ENCODE measurements at regions not wholly inside any gene's neighbourhood (a gene's known extent, or its start where the extent isn't known, plus 50 kb on each side); places are given as distances from the start of the nearest gene placed in this dataset.

DNA sequence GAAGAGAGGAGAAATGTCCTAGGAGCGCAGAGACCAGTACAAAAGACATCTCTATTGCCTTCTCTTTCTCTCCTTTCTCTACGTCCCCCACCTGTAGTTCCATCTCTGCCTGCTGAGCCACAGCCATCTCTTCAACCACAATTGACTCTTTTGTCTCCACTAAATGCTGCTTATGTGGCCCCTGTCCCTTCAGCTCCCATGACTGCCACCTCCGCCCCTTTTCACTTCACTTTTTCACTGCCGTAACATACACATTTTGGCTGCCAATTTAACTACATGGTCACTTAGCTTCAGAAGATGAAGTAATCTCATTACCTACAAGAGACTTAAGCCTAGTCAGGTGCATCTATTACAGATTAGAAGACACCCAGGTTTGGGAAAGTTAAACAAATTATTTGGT lies 81.9 kb downstream of the MZT1 start:
- Histone ChIP-seq H3K4me3 (ENCODE audit: low read depth, low read length) (no peak overlapping the region), H3K27ac (ENCODE audit: insufficient read depth, low read length, poor library complexity, severe bottlenecking) (no peak overlapping the region), H3K9me3 (ENCODE audit: control insufficient read depth in 2 of 2, low read length in 2 of 2) (no peaks in the 10 kb centered on the region), H3K36me3 (ENCODE audit: control insufficient read depth, insufficient read depth, low read length) (no peaks in the 10 kb centered on the region), H3K4me1 (ENCODE audit: control insufficient read depth, insufficient read depth, low read length, poor library complexity, severe bottlenecking) (no peaks in the 10 kb centered on the region), H3K27me3 (ENCODE audit: control insufficient read depth, insufficient read depth, low read length) (peaks cover 7% of the 10 kb centered on the region)
- Mint-ChIP-seq H3K36me3 (no peaks in the 10 kb centered on the region), H3K4me1 (no peaks in the 10 kb centered on the region), H3K4me3 (no peak overlapping the region), H3K9me3 (peaks cover 0 to 2% (median 0%) of the 10 kb centered on the region in 7 donors), H3K27me3 (peaks cover 12% of the 10 kb centered on the region), H3K27ac (no peak overlapping the region)
- ATAC-seq (ENCODE audit: low read depth in 2 of 2) (no peak), DNase-seq (no peak)

DNA sequence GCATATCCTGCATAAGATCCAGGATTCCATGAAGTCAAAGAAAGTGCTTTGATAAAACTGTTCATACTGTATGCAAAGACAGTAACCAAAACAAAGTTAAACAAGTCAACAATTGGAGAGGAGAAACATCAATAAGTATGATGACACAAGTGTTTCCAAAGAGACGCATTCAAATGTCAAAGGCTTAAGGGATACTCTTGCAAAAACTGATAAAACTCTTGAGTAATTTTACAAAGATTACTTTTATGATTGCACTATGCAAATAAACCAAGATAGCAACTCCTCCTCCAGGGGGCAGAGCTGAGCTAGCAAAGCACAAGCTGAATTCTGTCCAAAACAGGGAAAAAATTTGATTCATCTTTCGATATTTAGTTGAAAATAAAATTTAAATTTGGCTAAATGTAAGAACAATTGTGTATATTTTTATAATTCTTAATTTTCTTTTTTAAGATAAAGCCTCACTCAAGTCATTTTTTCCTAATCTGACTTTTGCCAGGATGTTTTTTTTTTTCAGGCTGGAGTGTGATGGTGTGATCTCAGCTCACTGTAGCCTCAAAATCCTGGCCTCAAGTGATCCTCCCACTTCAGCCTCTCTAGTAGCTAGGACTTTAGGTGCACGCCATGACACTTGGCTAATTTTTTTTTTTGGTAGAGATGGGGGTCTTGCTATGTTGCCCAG lies 84.0 kb downstream of the MZT1 start:
- no peak for ATAC-seq (ENCODE audit: low read depth in 2 of 2)
- peaks cover 12% of the 10 kb centered on the region for H3K27me3 Mint-ChIP-seq
- no peaks in the 10 kb centered on the region for H3K36me3 Mint-ChIP-seq
- peaks cover 5% of the 10 kb centered on the region for H3K27me3 ChIP-seq (ENCODE audit: control insufficient read depth, insufficient read depth, low read length)
- no peak overlapping the region for H3K27ac Mint-ChIP-seq
- H3K36me3 ChIP-seq (ENCODE audit: control insufficient read depth, insufficient read depth, low read length) = no peaks in the 10 kb centered on the region
- H3K9me3 ChIP-seq (ENCODE audit: control insufficient read depth in 2 of 2, low read length in 2 of 2) = no peaks in the 10 kb centered on the region
- peak; percentile 4 to 61 (median 21) for DNase-seq
- no peak overlapping the region for H3K27ac ChIP-seq (ENCODE audit: insufficient read depth, low read length, poor library complexity, severe bottlenecking)
- peaks cover 0 to 2% (median 0%) of the 10 kb centered on the region in 7 donors for H3K9me3 Mint-ChIP-seq
- H3K4me3 Mint-ChIP-seq = no peak overlapping the region
- H3K4me3 ChIP-seq (ENCODE audit: low read depth, low read length) = no peak overlapping the region
- no peaks in the 10 kb centered on the region for H3K4me1 Mint-ChIP-seq
- no peaks in the 10 kb centered on the region for H3K4me1 ChIP-seq (ENCODE audit: control insufficient read depth, insufficient read depth, low read length, poor library complexity, severe bottlenecking)

DNA sequence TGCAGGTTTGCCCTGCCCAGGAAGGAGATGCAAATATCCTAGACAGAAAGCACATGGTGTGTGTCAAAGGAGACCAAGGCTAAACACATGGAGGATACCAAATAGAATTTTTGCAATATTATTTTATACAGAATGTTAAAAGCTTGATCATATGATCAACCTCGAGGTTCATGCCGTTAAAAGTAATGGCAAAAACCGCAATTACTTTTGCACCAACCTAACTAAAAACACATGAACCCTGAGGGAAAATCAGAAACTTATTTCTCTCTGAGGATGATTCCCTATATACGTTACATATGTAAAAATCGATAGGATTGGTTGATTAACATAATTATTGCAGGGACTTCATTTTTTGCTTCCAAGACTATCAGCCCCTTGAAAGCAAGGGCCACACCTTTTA lies 88.1 kb downstream of the MZT1 start:
- Histone ChIP-seq H3K4me3 (ENCODE audit: low read depth, low read length) (no peak overlapping the region), H3K36me3 (ENCODE audit: control insufficient read depth, insufficient read depth, low read length) (no peaks in the 10 kb centered on the region), H3K27me3 (ENCODE audit: control insufficient read depth, insufficient read depth, low read length) (peaks cover 2% of the 10 kb centered on the region), H3K4me1 (ENCODE audit: control insufficient read depth, insufficient read depth, low read length, poor library complexity, severe bottlenecking) (no peaks in the 10 kb centered on the region), H3K27ac (ENCODE audit: insufficient read depth, low read length, poor library complexity, severe bottlenecking) (no peak overlapping the region), H3K9me3 (ENCODE audit: control insufficient read depth in 2 of 2, low read length in 2 of 2) (no peaks in the 10 kb centered on the region)
- no peak for ATAC-seq (ENCODE audit: low read depth in 2 of 2)
- Mint-ChIP-seq H3K36me3 (no peaks in the 10 kb centered on the region), H3K4me1 (no peaks in the 10 kb centered on the region), H3K4me3 (no peak overlapping the region), H3K9me3 (peaks cover 0 to 1% (median 0%) of the 10 kb centered on the region in 7 donors), H3K27ac (no peak overlapping the region), H3K27me3 (no peaks in the 10 kb centered on the region)
- no peak for DNase-seq

DNA sequence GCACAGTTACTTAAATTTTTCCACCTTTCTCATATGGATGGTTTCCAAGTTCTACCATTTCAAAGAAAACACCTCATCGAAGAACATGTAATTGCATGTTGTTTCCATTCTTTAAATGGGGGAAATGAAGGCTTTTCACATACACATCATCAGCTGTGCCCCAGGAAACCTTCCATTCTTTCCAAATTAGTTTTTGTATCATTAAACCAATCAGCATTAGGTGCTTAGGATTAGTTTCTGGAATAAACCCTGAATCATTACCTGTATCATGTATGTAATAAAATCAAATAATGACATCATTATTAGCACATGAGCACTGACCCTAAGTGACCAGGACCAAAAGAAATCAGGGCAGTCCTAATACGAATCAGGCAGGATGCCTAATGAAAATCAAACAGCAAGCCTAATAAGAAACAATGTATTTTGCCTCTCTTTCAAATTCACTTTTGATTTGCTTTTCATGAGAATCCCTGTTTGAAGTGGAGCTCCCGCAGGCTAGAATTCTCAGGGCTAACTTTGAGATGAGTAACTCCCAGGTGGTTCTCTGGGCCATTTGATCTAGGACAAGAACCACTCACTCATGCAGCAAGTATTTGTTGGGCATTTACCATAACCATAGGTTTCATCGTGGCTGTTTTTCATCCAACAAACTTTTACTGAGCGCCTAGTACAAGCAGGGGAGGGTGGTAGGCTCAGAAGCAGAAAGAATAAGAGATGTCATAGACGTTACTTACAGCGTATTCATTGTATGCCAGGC lies 89.2 kb downstream of the MZT1 start:
- Mint-ChIP-seq H3K36me3 (no peaks in the 10 kb centered on the region), H3K27ac (no peak overlapping the region), H3K4me3 (no peak overlapping the region), H3K27me3 (no peaks in the 10 kb centered on the region), H3K9me3 (peaks cover 0 to 1% (median 0%) of the 10 kb centered on the region in 7 donors), H3K4me1 (no peaks in the 10 kb centered on the region)
- Histone ChIP-seq H3K27me3 (ENCODE audit: control insufficient read depth, insufficient read depth, low read length) (peaks cover 2% of the 10 kb centered on the region), H3K9me3 (ENCODE audit: control insufficient read depth in 2 of 2, low read length in 2 of 2) (no peaks in the 10 kb centered on the region), H3K4me3 (ENCODE audit: low read depth, low read length) (no peak overlapping the region), H3K36me3 (ENCODE audit: control insufficient read depth, insufficient read depth, low read length) (no peaks in the 10 kb centered on the region), H3K4me1 (ENCODE audit: control insufficient read depth, insufficient read depth, low read length, poor library complexity, severe bottlenecking) (no peaks in the 10 kb centered on the region), H3K27ac (ENCODE audit: insufficient read depth, low read length, poor library complexity, severe bottlenecking) (no peak overlapping the region)
- no peak for DNase-seq
- no peak for ATAC-seq (ENCODE audit: low read depth in 2 of 2)

DNA sequence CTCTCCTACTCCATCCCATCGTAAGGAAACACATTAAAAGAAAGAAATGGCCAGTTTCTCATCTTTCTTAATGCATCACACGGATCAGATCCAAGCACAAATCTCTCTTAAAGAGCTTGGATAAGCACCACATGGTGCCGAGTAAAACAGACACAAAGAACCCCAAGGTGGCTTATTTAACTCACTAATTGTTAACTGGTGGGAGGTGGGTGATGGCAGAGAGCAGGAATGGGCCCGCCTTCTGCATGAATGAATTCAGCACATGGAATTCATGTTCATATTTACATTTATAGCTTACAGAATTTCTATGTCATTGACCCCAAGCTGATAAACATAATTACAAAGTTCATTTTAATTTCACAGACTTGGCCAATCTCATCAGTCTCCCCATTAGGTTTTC lies 89.9 kb downstream of the MZT1 start:
- H3K27ac ChIP-seq (ENCODE audit: insufficient read depth, low read length, poor library complexity, severe bottlenecking) = no peak overlapping the region
- no peak for DNase-seq
- Mint-ChIP-seq H3K9me3 (peaks cover 0 to 6% (median 0%) of the 10 kb centered on the region in 7 donors), H3K4me1 (no peaks in the 10 kb centered on the region), H3K27ac (no peak overlapping the region), H3K27me3 (no peaks in the 10 kb centered on the region), H3K36me3 (no peaks in the 10 kb centered on the region), H3K4me3 (no peak overlapping the region)
- no peaks in the 10 kb centered on the region for H3K36me3 ChIP-seq (ENCODE audit: control insufficient read depth, insufficient read depth, low read length)
- no peaks in the 10 kb centered on the region for H3K9me3 ChIP-seq (ENCODE audit: control insufficient read depth in 2 of 2, low read length in 2 of 2)
- no peak overlapping the region for H3K4me3 ChIP-seq (ENCODE audit: low read depth, low read length)
- peaks cover 2% of the 10 kb centered on the region for H3K27me3 ChIP-seq (ENCODE audit: control insufficient read depth, insufficient read depth, low read length)
- no peaks in the 10 kb centered on the region for H3K4me1 ChIP-seq (ENCODE audit: control insufficient read depth, insufficient read depth, low read length, poor library complexity, severe bottlenecking)
- ATAC-seq (ENCODE audit: low read depth in 2 of 2) = no peak

DNA sequence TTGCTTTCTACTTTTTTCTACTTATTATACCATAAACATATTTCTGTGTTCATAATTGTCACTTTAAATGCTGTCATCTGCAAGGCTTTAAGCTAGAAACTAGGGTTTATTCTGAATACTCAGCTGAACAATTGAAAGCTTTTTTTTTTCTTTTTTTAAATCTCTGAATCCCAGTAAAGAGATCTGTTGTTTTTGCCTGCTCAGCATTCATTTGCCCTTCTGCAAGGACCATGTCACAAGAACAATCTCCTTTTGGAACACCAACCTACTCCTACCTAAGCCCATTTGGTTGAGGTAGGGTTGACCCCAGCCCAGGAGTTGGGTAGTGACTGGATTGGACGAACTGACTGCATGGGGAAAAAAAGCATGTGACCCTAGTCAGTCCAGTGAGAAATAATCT lies 92.6 kb downstream of the MZT1 start:
- Histone ChIP-seq H3K4me1 (ENCODE audit: control insufficient read depth, insufficient read depth, low read length, poor library complexity, severe bottlenecking) (no peaks in the 10 kb centered on the region), H3K36me3 (ENCODE audit: control insufficient read depth, insufficient read depth, low read length) (no peaks in the 10 kb centered on the region), H3K4me3 (ENCODE audit: low read depth, low read length) (no peak overlapping the region), H3K27ac (ENCODE audit: insufficient read depth, low read length, poor library complexity, severe bottlenecking) (no peak overlapping the region), H3K27me3 (ENCODE audit: control insufficient read depth, insufficient read depth, low read length) (peaks cover 2% of the 10 kb centered on the region), H3K9me3 (ENCODE audit: control insufficient read depth in 2 of 2, low read length in 2 of 2) (no peaks in the 10 kb centered on the region)
- Mint-ChIP-seq H3K4me3 (no peak overlapping the region), H3K36me3 (no peaks in the 10 kb centered on the region), H3K9me3 (peaks cover 0 to 9% (median 4%) of the 10 kb centered on the region in 7 donors), H3K27ac (no peak overlapping the region), H3K4me1 (no peaks in the 10 kb centered on the region), H3K27me3 (no peaks in the 10 kb centered on the region)
- no peak for DNase-seq
- ATAC-seq (ENCODE audit: low read depth in 2 of 2) = no peak

DNA sequence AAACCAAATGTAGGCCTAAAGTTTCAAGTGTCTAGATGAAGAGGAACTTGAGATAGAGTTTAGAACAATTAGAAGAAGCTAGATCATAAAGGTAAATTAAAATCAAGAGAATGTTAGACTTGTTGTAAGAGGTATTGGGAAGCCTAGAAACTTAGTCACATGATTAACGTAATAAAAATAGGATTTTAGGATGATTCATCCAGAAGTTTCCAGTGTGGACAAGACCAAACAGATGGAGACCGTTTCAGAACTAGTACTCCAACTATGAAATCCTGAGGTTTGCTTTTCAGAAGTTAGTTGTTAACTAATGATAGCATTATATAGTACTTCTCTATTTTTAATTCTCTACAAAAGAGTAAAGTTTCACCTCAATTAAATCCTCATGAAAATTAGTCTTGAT lies 104.9 kb downstream of the MZT1 start:
- Histone ChIP-seq H3K4me3 (ENCODE audit: low read depth, low read length) (no peak overlapping the region), H3K27me3 (ENCODE audit: control insufficient read depth, insufficient read depth, low read length) (no peaks in the 10 kb centered on the region), H3K36me3 (ENCODE audit: control insufficient read depth, insufficient read depth, low read length) (no peaks in the 10 kb centered on the region), H3K27ac (ENCODE audit: insufficient read depth, low read length, poor library complexity, severe bottlenecking) (no peak overlapping the region), H3K4me1 (ENCODE audit: control insufficient read depth, insufficient read depth, low read length, poor library complexity, severe bottlenecking) (no peaks in the 10 kb centered on the region), H3K9me3 (ENCODE audit: control insufficient read depth in 2 of 2, low read length in 2 of 2) (no peaks in the 10 kb centered on the region)
- no peak overlapping the region for H3K4me3 Mint-ChIP-seq
- no peak for DNase-seq
- peaks cover 5% of the 10 kb centered on the region for H3K27me3 Mint-ChIP-seq
- no peaks in the 10 kb centered on the region for H3K36me3 Mint-ChIP-seq
- peaks cover 0 to 3% (median 0%) of the 10 kb centered on the region in 7 donors for H3K9me3 Mint-ChIP-seq
- no peaks in the 10 kb centered on the region for H3K4me1 Mint-ChIP-seq
- ATAC-seq (ENCODE audit: low read depth in 2 of 2) = no peak
- H3K27ac Mint-ChIP-seq = no peak overlapping the region

DNA sequence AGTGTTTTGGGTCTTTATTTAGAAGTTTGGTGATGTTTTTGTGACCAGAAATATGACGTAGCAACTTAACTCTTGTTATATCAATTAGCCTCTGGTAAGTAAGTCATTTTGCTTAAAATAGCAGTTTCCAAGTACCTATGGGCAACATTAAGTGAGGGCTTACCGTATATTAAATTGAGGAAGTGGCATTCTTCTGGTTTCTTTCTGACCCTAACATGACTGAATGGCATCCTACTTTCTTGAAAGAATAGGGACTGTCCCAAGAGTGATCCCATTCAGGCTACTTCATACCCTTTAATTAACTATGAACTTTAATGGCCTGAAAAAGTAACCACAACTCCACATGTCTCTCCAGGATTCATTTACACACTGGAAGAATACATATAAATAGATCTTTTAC lies 106.6 kb downstream of the MZT1 start:
- ATAC-seq (ENCODE audit: low read depth in 2 of 2) (no peak), DNase-seq (no peak)
- Histone ChIP-seq H3K4me1 (ENCODE audit: control insufficient read depth, insufficient read depth, low read length, poor library complexity, severe bottlenecking) (no peaks in the 10 kb centered on the region), H3K9me3 (ENCODE audit: control insufficient read depth in 2 of 2, low read length in 2 of 2) (no peaks in the 10 kb centered on the region), H3K4me3 (ENCODE audit: low read depth, low read length) (no peak overlapping the region), H3K27ac (ENCODE audit: insufficient read depth, low read length, poor library complexity, severe bottlenecking) (no peak overlapping the region), H3K27me3 (ENCODE audit: control insufficient read depth, insufficient read depth, low read length) (no peaks in the 10 kb centered on the region), H3K36me3 (ENCODE audit: control insufficient read depth, insufficient read depth, low read length) (no peaks in the 10 kb centered on the region)
- no peaks in the 10 kb centered on the region for H3K36me3 Mint-ChIP-seq
- H3K4me3 Mint-ChIP-seq = no peak overlapping the region
- H3K27ac Mint-ChIP-seq = no peak overlapping the region
- H3K27me3 Mint-ChIP-seq = peaks cover 4% of the 10 kb centered on the region
- H3K9me3 Mint-ChIP-seq = peaks cover 0 to 3% (median 0%) of the 10 kb centered on the region in 7 donors
- no peaks in the 10 kb centered on the region for H3K4me1 Mint-ChIP-seq
